ENCODE measurements at regions not wholly inside any gene's neighbourhood (a gene's known extent, or its start where the extent isn't known, plus 50 kb on each side); places are given as distances from the start of the nearest gene placed in this dataset.

DNA sequence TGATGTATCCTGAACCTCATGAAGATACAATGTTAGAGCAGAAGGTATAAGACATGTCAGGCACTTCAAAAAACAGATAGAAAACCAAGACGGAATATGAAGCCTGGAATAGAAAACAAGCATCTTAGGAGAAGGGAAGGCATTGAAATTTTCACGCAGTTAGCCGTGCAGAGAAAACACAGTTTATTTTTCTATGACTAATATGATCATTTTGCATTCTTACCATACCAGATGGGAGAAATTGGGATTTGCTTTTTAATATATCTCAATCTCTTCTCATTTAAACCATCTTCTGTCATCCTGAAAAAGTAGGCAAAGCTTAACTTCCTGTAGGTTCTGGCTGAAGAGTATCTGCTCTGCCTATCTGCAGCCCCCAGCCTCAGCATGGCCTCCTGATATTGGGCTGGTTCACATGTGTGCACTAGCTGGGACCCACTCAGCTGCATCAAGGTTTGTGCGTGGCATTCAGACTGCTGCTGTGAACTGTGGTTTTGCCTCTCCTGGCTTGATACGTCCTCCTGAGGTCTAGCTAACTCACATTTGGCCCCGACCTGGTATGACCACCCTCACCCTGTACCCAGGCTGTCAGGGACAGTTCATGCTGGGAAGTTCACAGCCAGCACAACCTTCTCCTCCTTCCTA is 392.5 kb upstream of the SASH1 start:
- TF ChIP-seq, protein P1, sequence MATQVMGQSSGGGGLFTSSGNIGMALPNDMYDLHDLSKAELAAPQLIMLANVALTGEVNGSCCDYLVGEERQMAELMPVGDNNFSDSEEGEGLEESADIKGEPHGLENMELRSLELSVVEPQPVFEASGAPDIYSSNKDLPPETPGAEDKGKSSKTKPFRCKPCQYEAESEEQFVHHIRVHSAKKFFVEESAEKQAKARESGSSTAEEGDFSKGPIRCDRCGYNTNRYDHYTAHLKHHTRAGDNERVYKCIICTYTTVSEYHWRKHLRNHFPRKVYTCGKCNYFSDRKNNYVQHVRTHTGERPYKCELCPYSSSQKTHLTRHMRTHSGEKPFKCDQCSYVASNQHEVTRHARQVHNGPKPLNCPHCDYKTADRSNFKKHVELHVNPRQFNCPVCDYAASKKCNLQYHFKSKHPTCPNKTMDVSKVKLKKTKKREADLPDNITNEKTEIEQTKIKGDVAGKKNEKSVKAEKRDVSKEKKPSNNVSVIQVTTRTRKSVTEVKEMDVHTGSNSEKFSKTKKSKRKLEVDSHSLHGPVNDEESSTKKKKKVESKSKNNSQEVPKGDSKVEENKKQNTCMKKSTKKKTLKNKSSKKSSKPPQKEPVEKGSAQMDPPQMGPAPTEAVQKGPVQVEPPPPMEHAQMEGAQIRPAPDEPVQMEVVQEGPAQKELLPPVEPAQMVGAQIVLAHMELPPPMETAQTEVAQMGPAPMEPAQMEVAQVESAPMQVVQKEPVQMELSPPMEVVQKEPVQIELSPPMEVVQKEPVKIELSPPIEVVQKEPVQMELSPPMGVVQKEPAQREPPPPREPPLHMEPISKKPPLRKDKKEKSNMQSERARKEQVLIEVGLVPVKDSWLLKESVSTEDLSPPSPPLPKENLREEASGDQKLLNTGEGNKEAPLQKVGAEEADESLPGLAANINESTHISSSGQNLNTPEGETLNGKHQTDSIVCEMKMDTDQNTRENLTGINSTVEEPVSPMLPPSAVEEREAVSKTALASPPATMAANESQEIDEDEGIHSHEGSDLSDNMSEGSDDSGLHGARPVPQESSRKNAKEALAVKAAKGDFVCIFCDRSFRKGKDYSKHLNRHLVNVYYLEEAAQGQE (IDR thresholded peaks at IDR 0.05; ENCODE audit: low read depth) = no peak
- TF ChIP-seq TCF12 (IDR thresholded peaks at IDR 0.05; ENCODE audit: low read depth) (no peak), CEBPB (IDR thresholded peaks at IDR 0.05) (no peak), TAF1 (IDR thresholded peaks at IDR 0.05; ENCODE audit: low read depth) (no peak), RAD21 (IDR thresholded peaks at IDR 0.05; ENCODE audit: low read depth) (no peak), EP300 (IDR thresholded peaks at IDR 0.05; ENCODE audit: borderline replicate concordance) (no peak)
- TF ChIP-seq, protein P2, sequence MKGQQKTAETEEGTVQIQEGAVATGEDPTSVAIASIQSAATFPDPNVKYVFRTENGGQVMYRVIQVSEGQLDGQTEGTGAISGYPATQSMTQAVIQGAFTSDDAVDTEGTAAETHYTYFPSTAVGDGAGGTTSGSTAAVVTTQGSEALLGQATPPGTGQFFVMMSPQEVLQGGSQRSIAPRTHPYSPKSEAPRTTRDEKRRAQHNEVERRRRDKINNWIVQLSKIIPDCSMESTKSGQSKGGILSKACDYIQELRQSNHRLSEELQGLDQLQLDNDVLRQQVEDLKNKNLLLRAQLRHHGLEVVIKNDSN (IDR thresholded peaks at IDR 0.05) = no peak
- TF ChIP-seq, protein P3, sequence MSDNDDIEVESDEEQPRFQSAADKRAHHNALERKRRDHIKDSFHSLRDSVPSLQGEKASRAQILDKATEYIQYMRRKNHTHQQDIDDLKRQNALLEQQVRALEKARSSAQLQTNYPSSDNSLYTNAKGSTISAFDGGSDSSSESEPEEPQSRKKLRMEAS (IDR thresholded peaks at IDR 0.05) = no peak

All from Ishikawa (cell line).